PC-9 (cell line): ENCODE measurements at regions not wholly inside any gene's neighbourhood (a gene's known extent, or its start where the extent isn't known, plus 50 kb on each side); places are given as distances from the start of the nearest gene placed in this dataset.

Experiments used
- BruUV-seq: library from RNA; stranded (reverse); fragments of 400-500 nt; replicated peaks from 2 replicates; lab custom pipeline; 2021; lab: Mats Ljungman, UMichigan
- CTCF ChIA-PET: fragments of 300-600 bp; sonication (Branson Sonifier 250); formaldehyde crosslinking; loops from one replicate; lab custom pipeline; 2022; ENCODE audit warnings: antibody characterized with exemption; lab: Charles Lee
- POLR2A ChIA-PET: fragments of 300-600 bp; sonication (Branson Sonifier 250); formaldehyde crosslinking; loops from one replicate; lab custom pipeline; 2022; ENCODE audit warnings: antibody characterized with exemption; ENCODE audit not compliant: unreplicated experiment; lab: Charles Lee
- DNase-seq, 2 experiments: peaks; one replicate each; pipeline versions ENCODE4 v3.0.0 to v3.0.0-alpha.2; 2015 to 2022; ENCODE audit warnings: mixed read lengths in 1 of 2
- H2AFZ ChIP-seq: fragments of 200-600 bp; sonication (generic); 2 replicates; pipeline ENCODE4 v1.8.1; 2017; ENCODE audit warnings: antibody characterized with exemption
- H3F3A ChIP-seq: fragments of 200-600 bp; sonication (generic); 2 replicates; pipeline ENCODE4 v1.8.1; 2017; ENCODE audit warnings: antibody characterized with exemption, mild to moderate bottlenecking, low read depth; ENCODE audit not compliant: insufficient read depth
- H3K27ac ChIP-seq: fragments of 200-600 bp; sonication (generic); 2 replicates; pipeline ENCODE4 v1.6.1; 2016; ENCODE audit warnings: mixed run types
- H3K27me3 ChIP-seq: fragments of 200-600 bp; sonication (generic); 2 replicates; pipeline ENCODE4 v1.6.1; 2016; ENCODE audit warnings: low read depth, mixed run types; ENCODE audit not compliant: insufficient read depth
- H3K36me3 ChIP-seq: fragments of 200-600 bp; sonication (generic); 2 replicates; pipeline ENCODE4 v1.6.1; 2016; ENCODE audit warnings: low read depth, mixed run types
- H3K4me1 ChIP-seq: fragments of 200-600 bp; sonication (generic); replicated peaks from 2 replicates; pipeline ENCODE4 v1.6.1; 2016; ENCODE audit warnings: mixed run types; ENCODE audit not compliant: insufficient read depth
- H3K4me2 ChIP-seq: fragments of 200-600 bp; sonication (generic); 2 replicates; pipeline ENCODE4 v1.6.1; 2017; ENCODE audit warnings: mixed run types
- H3K4me3 ChIP-seq: fragments of 200-600 bp; sonication (generic); 2 replicates; pipeline ENCODE4 v1.6.1; 2016; ENCODE audit warnings: mixed run types
- H3K79me2 ChIP-seq: fragments of 200-600 bp; sonication (generic); 2 replicates; pipeline ENCODE4 v1.6.1; 2017; ENCODE audit warnings: low read depth, mixed run types
- H3K9me2 ChIP-seq: fragments of 200-600 bp; sonication (generic); 2 replicates; pipeline ENCODE4 v1.8.1; 2017; ENCODE audit warnings: mild to moderate bottlenecking; ENCODE audit not compliant: insufficient read depth
- H3K9me3 ChIP-seq: fragments of 200-600 bp; sonication (generic); 2 replicates; pipeline ENCODE4 v1.8.1; 2016; ENCODE audit warnings: low read depth; ENCODE audit not compliant: insufficient read depth
- H4K20me1 ChIP-seq: fragments of 200-600 bp; sonication (generic); 2 replicates; pipeline ENCODE4 v1.8.1; 2017; ENCODE audit not compliant: insufficient read depth
- EZH2 ChIP-seq: fragments of 200-600 bp; sonication (generic); IDR thresholded peaks from 2 replicates; pipeline ENCODE4 v1.8.0; 2017; ENCODE audit warnings: antibody characterized with exemption, low read depth
- intact Hi-C: fragments of 100-400 bp; cut with micrococcal nuclease; formaldehyde crosslinking; loops from one replicate; pipeline ENCODE4 v1.10.0; 2022; ENCODE audit not compliant: unreplicated experiment
- TF ChIP-seq, protein P1 (sequence below): fragments of 200-600 bp; sonication (generic); conservative IDR thresholded peaks from 2 replicates; pipeline ENCODE4 v1.6.1; 2017; ENCODE audit warnings: mixed run types, antibody characterized with exemption, mild to moderate bottlenecking, moderate library complexity

DNA sequence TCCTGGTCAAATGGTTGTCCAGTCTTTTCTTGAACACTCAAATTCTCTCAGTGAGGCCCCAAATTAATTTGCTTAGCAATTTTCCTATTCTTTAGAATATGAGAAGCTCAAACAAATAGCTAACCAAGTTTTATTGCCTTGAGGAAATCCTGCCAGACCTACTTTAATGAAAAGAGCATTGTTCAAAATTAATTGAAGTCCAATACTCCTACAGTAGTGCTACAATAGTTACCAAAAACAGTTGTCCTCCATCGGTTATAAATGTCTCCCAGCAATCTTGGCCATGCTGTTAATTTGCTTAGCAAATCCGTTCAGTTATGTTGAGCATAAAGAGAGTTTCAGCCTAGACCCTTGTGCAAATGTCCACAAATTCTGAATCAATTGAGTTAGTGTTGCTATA lies 112.9 kb downstream of the MAB21L3 start:
- H3K4me2 ChIP-seq, result no peak overlapping the region
- no peaks in the 10 kb centered on the region for H3K9me2 ChIP-seq
- no peaks in the 10 kb centered on the region; the same call in 1 of the 2 replicates for H3F3A ChIP-seq
- no peaks in the 10 kb centered on the region for H4K20me1 ChIP-seq
- H3K27me3 ChIP-seq, result no peaks in the 10 kb centered on the region
- no peaks in the 10 kb centered on the region for H3K79me2 ChIP-seq
- H3K9me3 ChIP-seq, result no peaks in the 10 kb centered on the region
- H3K4me1 ChIP-seq, result peaks cover 15% of the 10 kb centered on the region
- H2AFZ ChIP-seq, result no peak overlapping the region
- H3K27ac ChIP-seq, result no peak overlapping the region
- no TSS peak for BruUV-seq
- no peak for DNase-seq
- no peaks in the 10 kb centered on the region for H3K36me3 ChIP-seq
- intact Hi-C loops, result no loop called here
- no peak overlapping the region for H3K4me3 ChIP-seq
- TF ChIP-seq, protein P1, sequence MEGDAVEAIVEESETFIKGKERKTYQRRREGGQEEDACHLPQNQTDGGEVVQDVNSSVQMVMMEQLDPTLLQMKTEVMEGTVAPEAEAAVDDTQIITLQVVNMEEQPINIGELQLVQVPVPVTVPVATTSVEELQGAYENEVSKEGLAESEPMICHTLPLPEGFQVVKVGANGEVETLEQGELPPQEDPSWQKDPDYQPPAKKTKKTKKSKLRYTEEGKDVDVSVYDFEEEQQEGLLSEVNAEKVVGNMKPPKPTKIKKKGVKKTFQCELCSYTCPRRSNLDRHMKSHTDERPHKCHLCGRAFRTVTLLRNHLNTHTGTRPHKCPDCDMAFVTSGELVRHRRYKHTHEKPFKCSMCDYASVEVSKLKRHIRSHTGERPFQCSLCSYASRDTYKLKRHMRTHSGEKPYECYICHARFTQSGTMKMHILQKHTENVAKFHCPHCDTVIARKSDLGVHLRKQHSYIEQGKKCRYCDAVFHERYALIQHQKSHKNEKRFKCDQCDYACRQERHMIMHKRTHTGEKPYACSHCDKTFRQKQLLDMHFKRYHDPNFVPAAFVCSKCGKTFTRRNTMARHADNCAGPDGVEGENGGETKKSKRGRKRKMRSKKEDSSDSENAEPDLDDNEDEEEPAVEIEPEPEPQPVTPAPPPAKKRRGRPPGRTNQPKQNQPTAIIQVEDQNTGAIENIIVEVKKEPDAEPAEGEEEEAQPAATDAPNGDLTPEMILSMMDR, result no peak
- TF ChIP-seq EZH2, result no peak
- ChIA-PET POLR2A (no interaction called here), CTCF (no interaction called here)

DNA sequence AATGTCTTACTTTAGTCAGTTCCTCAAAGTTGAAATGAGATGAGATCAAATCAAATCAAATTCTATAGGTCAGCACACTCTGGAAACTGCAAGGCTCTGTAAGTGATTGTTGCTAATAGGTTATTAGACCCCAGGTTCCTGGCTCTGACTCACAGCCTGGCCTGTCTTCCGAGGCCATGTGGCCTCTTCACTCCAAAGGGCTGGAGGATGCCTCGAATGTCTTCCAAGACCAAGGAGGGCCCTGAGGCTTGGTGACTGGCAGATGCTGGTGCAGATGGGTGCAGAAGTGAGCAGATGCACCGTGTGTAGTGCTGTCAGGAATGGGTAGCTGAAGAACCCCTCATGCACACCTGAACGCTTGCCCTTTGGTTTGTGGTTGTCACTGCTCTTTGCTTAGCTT lies 113.4 kb downstream of the MAB21L3 start:
- Histone ChIP-seq H4K20me1 (no peaks in the 10 kb centered on the region), H3K79me2 (no peaks in the 10 kb centered on the region), H2AFZ (no peak overlapping the region), H3K27me3 (no peaks in the 10 kb centered on the region), H3K4me2 (no peak overlapping the region), H3K4me1 (peaks cover 12% of the 10 kb centered on the region), H3K9me2 (no peaks in the 10 kb centered on the region), H3K9me3 (no peaks in the 10 kb centered on the region), H3K4me3 (no peak overlapping the region), H3K36me3 (no peaks in the 10 kb centered on the region), H3F3A (no peaks in the 10 kb centered on the region; the same call in 1 of the 2 replicates), H3K27ac (no peak overlapping the region)
- CTCF ChIA-PET, result no interaction called here
- intact Hi-C loops, result no loop called here
- POLR2A ChIA-PET, result no interaction called here
- no peak for DNase-seq
- BruUV-seq, result no TSS peak
- TF ChIP-seq EZH2, result no peak
- TF ChIP-seq, protein P1, result no peak

DNA sequence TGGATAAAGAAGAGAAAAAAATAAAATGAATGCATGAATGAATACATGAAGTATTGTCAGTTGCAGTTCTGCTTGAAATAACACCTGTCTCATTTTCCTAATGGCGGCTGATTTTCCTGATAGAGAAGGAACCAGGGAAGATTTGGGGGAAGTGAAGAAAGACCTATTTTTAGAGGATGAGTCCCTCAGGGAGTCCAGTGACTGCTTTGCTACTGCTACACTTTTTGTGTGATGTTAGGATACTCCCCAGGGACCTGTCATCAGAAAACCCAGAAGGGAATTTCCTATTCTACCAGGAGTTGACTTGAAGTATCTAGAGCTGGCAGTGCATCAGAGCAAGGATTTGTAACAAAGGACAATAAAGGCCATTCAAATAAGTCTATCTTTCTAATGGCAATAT lies 114.8 kb downstream of the MAB21L3 start:
- Histone ChIP-seq H3K4me3 (no peak overlapping the region), H4K20me1 (no peaks in the 10 kb centered on the region), H3K4me1 (no peaks in the 10 kb centered on the region), H2AFZ (no peak overlapping the region), H3K79me2 (no peaks in the 10 kb centered on the region), H3K4me2 (no peak overlapping the region), H3K9me2 (no peaks in the 10 kb centered on the region), H3K27ac (no peak overlapping the region), H3K27me3 (no peaks in the 10 kb centered on the region), H3K9me3 (no peaks in the 10 kb centered on the region), H3K36me3 (no peaks in the 10 kb centered on the region), H3F3A (no peaks in the 10 kb centered on the region)
- ChIA-PET CTCF (no interaction called here), POLR2A (no interaction called here)
- TF ChIP-seq, protein P1, result no peak
- no peak for TF ChIP-seq EZH2
- intact Hi-C loops, result no loop called here
- no peak for DNase-seq
- no TSS peak for BruUV-seq
